Astrocyte of the spinal cord (primary cell): ENCODE measurements at regions not wholly inside any gene's neighbourhood (a gene's known extent, or its start where the extent isn't known, plus 50 kb on each side); places are given as distances from the start of the nearest gene placed in this dataset.

Experiments used
- DNase-seq: peaks from one replicate; pipeline ENCODE4 v3.0.0; 2011; ENCODE audit warnings: low read depth, low spot score
- H3K4me3 ChIP-seq: 2 replicates; pipeline ENCODE4 v1.5.1; 2011; ENCODE audit warnings: low read depth, mild to moderate bottlenecking, low read length, moderate library complexity
- CTCF ChIP-seq: IDR thresholded peaks from 2 replicates; pipeline ENCODE4 v1.5.1; 2012; ENCODE audit warnings: low read depth, mild to moderate bottlenecking, low read length, inconsistent platforms
- in situ Hi-C: cut with HindIII; loops from 2 replicates; pipeline ENCODE4 v1.10.0; 2017; ENCODE audit warnings: low sequenced_read_pairs

- no peak for DNase-seq
- no peak overlapping the region for H3K4me3 ChIP-seq
- no peak for TF ChIP-seq CTCF
- in situ Hi-C loops = no loop called here
Measured at GRCh38 chr18:49731860-49732311, 81.4 kb downstream of the ACAA2 start.

- in situ Hi-C loops = no loop called here
- DNase-seq = no peak
- no peak overlapping the region for H3K4me3 ChIP-seq
- TF ChIP-seq CTCF = no peak
Measured at GRCh38 chr18:49731421-49731841, 81.9 kb downstream of the ACAA2 start.

DNA sequence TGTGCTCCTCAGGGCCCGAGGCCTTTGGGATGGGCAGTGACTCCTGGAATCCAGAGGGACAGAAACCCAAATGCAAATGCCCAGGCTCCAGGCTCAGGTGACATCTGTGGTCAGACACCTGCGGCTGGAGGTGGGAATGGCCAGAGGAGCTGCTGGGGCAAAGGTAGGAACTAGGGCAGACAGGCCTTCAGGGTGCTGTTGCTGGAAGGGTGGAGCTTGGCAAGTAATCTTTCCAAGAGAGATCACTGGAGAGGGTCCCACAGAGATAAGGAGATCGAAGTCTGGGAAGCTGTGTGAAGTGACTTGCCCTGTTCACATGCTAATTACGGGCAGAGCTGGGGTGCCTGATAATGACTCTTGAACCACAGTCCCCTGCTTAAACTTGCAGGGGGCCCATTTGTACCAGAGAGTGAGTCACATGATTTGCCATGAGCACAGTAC is 82.4 kb downstream of the ACAA2 start:
- H3K4me3 ChIP-seq = no peak overlapping the region
- in situ Hi-C loops = no loop called here
- no peak for DNase-seq
- no peak for TF ChIP-seq CTCF

GRCh38 chr18:49728542-49728941 is 84.8 kb downstream of the ACAA2 start:
- in situ Hi-C loops = no loop called here
- TF ChIP-seq CTCF = peak; percentile 68
- DNase-seq = peak; percentile 30
- no peak overlapping the region for H3K4me3 ChIP-seq

- TF ChIP-seq CTCF = no peak
- no peak overlapping the region for H3K4me3 ChIP-seq
- in situ Hi-C loops = no loop called here
- no peak for DNase-seq
Measured at GRCh38 chr18:49727816-49728215, 85.5 kb downstream of the ACAA2 start.

DNA sequence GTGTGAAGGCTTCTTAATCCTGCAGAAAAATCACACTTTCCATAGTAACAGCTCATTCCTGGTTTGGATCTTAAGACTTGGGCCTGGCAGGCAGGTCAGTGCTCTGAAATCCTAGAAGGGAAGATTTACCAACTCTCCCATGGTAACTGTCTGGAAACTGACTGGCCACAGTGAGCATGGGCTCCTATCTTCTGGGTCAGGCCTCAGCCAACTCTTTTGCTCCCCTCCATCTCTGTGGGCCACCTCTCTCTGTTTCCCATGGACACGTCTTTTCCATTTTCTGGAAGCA is 86.7 kb downstream of the ACAA2 start:
- in situ Hi-C loops = no loop called here
- DNase-seq = no peak
- H3K4me3 ChIP-seq = no peak overlapping the region
- TF ChIP-seq CTCF = no peak
